A549 (cell line): ENCODE measurements at regions not wholly inside any gene's neighbourhood (a gene's known extent, or its start where the extent isn't known, plus 50 kb on each side); places are given as distances from the start of the nearest gene placed in this dataset.

ENCODE experiments used
- ATAC-seq, 2 experiments: fragments of 200-7000 bp in 1 of 2; fragments of >200 bp in 1 of 2; cut with Nextera tagmentation in 1 of 2; cut with Tn5 transposase in 1 of 2; 3 replicates each; pipeline versions ENCODE4 v1.8.0 to v1.9.1; 2018 to 2020; ENCODE audit warnings: mild to moderate bottlenecking in 1 of 2, moderate library complexity in 1 of 2
- CTCF ChIA-PET: fragments of 300-600 bp; sonication (Branson Sonifier 250); formaldehyde crosslinking; extraction: SDS; loops from one replicate; lab custom pipeline; 2021; ENCODE audit warnings: antibody characterized with exemption, inconsistent platforms; lab: Yijun Ruan, JAX
- POLR2A ChIA-PET: fragments of 350-600 bp; formaldehyde crosslinking; extraction: SDS; loops from one replicate; lab custom pipeline; 2021; ENCODE audit warnings: antibody characterized with exemption, inconsistent platforms; lab: Yijun Ruan, JAX
- DNase-seq, 2 experiments: peaks; one replicate each; pipeline versions ENCODE4 v3.0.0 to v3.0.0-alpha.2; 2011 to 2016; ENCODE audit warnings: low read depth in 1 of 2, low spot score in 1 of 2
- FAIRE-seq: peaks from 2 replicates; lab custom pipeline; 2011; peaks lifted over from hg19 to GRCh38; lab: Jason Lieb, UNC
- H3K27ac ChIP-seq, 2 experiments: fragments of >200 bp; sonication (Bioruptor Twin); formaldehyde crosslinking; 3 replicates each; pipeline ENCODE4 v1.5.1; 2016 to 2017
- H3K4me1 ChIP-seq: fragments of >200 bp; sonication (Bioruptor Twin); formaldehyde crosslinking; 3 replicates; pipeline ENCODE4 v1.6.1; 2016
- H3K4me2 ChIP-seq: fragments of >200 bp; sonication (Bioruptor Twin); formaldehyde crosslinking; 3 replicates; pipeline ENCODE4 v1.6.1; 2016
- H3K4me3 ChIP-seq: fragments of >200 bp; sonication (Bioruptor Twin); formaldehyde crosslinking; 3 replicates; pipeline ENCODE4 v1.5.1; 2016
- H3K9me3 ChIP-seq: fragments of >200 bp; sonication (Bioruptor Twin); formaldehyde crosslinking; 3 replicates; pipeline ENCODE4 v1.6.1; 2016
- BHLHE40 ChIP-seq: IDR thresholded peaks from 2 replicates; pipeline ENCODE4 v1.6.1; 2012; ENCODE audit warnings: low read depth, low read length, inconsistent platforms
- CBX2 ChIP-seq: fragments of 200-600 bp; sonication (generic); IDR thresholded peaks from 2 replicates; pipeline ENCODE4 v1.6.1; 2016; ENCODE audit warnings: low read depth, mild to moderate bottlenecking, borderline replicate concordance
- CEBPB ChIP-seq, 2 experiments: fragments of >200 bp in 1 of 2; sonication (Bioruptor Twin) in 1 of 2; formaldehyde crosslinking in 1 of 2; IDR thresholded peaks; 2 replicates each; pipeline ENCODE4 v1.6.1; 2012 to 2016
- CHD4 ChIP-seq: fragments of 200-600 bp; sonication (generic); IDR thresholded peaks from 2 replicates; pipeline ENCODE4 v1.6.1; 2016; ENCODE audit warnings: antibody characterized with exemption, mild to moderate bottlenecking, borderline replicate concordance
- EHF ChIP-seq: fragments of 250-450 bp; sonication (Bioruptor Pico); IDR thresholded peaks from 2 replicates; pipeline ENCODE4 v1.5.0; 2020; ENCODE audit warnings: mild to moderate bottlenecking
- FOSB ChIP-seq: fragments of 250-450 bp; sonication (Bioruptor Pico); IDR thresholded peaks from 2 replicates; pipeline ENCODE4 v1.5.0; 2020; ENCODE audit warnings: mild to moderate bottlenecking, moderate library complexity
- FOSL2 ChIP-seq, 2 experiments: fragments of 450-650 bp in 1 of 2; fragments of >200 bp in 1 of 2; sonication (Bioruptor Twin) in 1 of 2; formaldehyde crosslinking; IDR thresholded peaks; 2 replicates each; pipeline versions ENCODE4 v1.5.0 to v1.6.1; 2016 to 2020; ENCODE audit warnings: mild to moderate bottlenecking in 1 of 2, moderate library complexity in 1 of 2
- FOXS1 ChIP-seq: fragments of 250-450 bp; sonication (Bioruptor Pico); IDR thresholded peaks from 2 replicates; pipeline ENCODE4 v1.5.0; 2020; ENCODE audit warnings: mild to moderate bottlenecking, moderate library complexity
- HEYL ChIP-seq: fragments of 250-450 bp; sonication (Bioruptor Pico); IDR thresholded peaks from 2 replicates; pipeline ENCODE4 v1.8.0; 2021; ENCODE audit warnings: mild to moderate bottlenecking, moderate library complexity
- HOXA7 ChIP-seq: fragments of 250-450 bp; sonication (Bioruptor Pico); IDR thresholded peaks from 2 replicates; pipeline ENCODE4 v1.5.0; 2020; ENCODE audit warnings: mild to moderate bottlenecking, moderate library complexity
- HOXB5 ChIP-seq: fragments of 250-450 bp; sonication (Bioruptor Pico); IDR thresholded peaks from 2 replicates; pipeline ENCODE4 v1.5.0; 2020; ENCODE audit warnings: mild to moderate bottlenecking, moderate library complexity
- JUN ChIP-seq, 2 experiments: fragments of >200 bp; sonication (Bioruptor Twin); formaldehyde crosslinking; IDR thresholded peaks; 2 replicates in 1 of 2; 3 replicates in 1 of 2; pipeline ENCODE4 v1.6.1; 2016 to 2017
- JUNB ChIP-seq: fragments of >200 bp; sonication (Bioruptor Twin); formaldehyde crosslinking; IDR thresholded peaks from 2 replicates; pipeline ENCODE4 v1.6.1; 2016
- KDM1A ChIP-seq: fragments of 200-600 bp; sonication (generic); IDR thresholded peaks from 2 replicates; pipeline ENCODE4 v1.6.1; 2016; ENCODE audit warnings: low read depth, mild to moderate bottlenecking
- KDM5A ChIP-seq: fragments of 200-600 bp; sonication (generic); IDR thresholded peaks from 2 replicates; pipeline ENCODE4 v1.6.1; 2016; ENCODE audit warnings: antibody characterized with exemption, mild to moderate bottlenecking
- MAFK ChIP-seq: fragments of 450-650 bp; IDR thresholded peaks from 2 replicates; pipeline ENCODE4 v1.6.1; 2014; ENCODE audit not compliant: partially characterized antibody
- MAZ ChIP-seq: fragments of 150-350 bp; IDR thresholded peaks from 2 replicates; pipeline ENCODE4 v1.6.1; 2014; ENCODE audit warnings: antibody characterized with exemption, low read depth, low read length, borderline replicate concordance
- NFE2L2 ChIP-seq: fragments of 150-350 bp; conservative IDR thresholded peaks from 2 replicates; pipeline ENCODE4 v1.6.1; 2014; ENCODE audit warnings: low read length
- NPAS2 ChIP-seq: fragments of 250-450 bp; sonication (Bioruptor Pico); IDR thresholded peaks from 2 replicates; pipeline ENCODE4 v1.8.0; 2022; ENCODE audit warnings: mild to moderate bottlenecking, moderate library complexity, borderline replicate concordance
- POLR2AphosphoS2 ChIP-seq: conservative IDR thresholded peaks from 2 replicates; pipeline ENCODE4 v1.6.1; 2012; ENCODE audit warnings: low read length, improper control_type of control experiment, inconsistent platforms
- RAD21 ChIP-seq, 2 experiments: fragments of >200 bp in 1 of 2; sonication (Bioruptor Twin) in 1 of 2; formaldehyde crosslinking in 1 of 2; IDR thresholded peaks in 1 of 2; conservative IDR thresholded peaks in 1 of 2; 2 replicates in 1 of 2; 3 replicates in 1 of 2; pipeline ENCODE4 v1.6.1; 2012 to 2018; ENCODE audit warnings: inconsistent platforms in 1 of 2
- RFX5 ChIP-seq: fragments of 450-650 bp; IDR thresholded peaks from 2 replicates; pipeline ENCODE4 v1.7.1; 2014; ENCODE audit warnings: antibody characterized with exemption, mild to moderate bottlenecking, moderate library complexity
- TFCP2L1 ChIP-seq: fragments of 250-450 bp; sonication (Bioruptor Pico); IDR thresholded peaks from 2 replicates; pipeline ENCODE4 v1.5.0; 2021; ENCODE audit warnings: mild to moderate bottlenecking
- TP53 ChIP-seq: fragments of 250-450 bp; sonication (Bioruptor Pico); IDR thresholded peaks from 2 replicates; pipeline ENCODE4 v1.5.0; 2021; ENCODE audit warnings: mild to moderate bottlenecking, moderate library complexity
- ZFP36 ChIP-seq: fragments of 450-650 bp; IDR thresholded peaks from 2 replicates; pipeline ENCODE4 v1.6.1; 2014; ENCODE audit warnings: borderline replicate concordance; ENCODE audit not compliant: partially characterized antibody
- ZSCAN20 ChIP-seq: fragments of 250-450 bp; sonication (Bioruptor Pico); IDR thresholded peaks from 2 replicates; pipeline ENCODE4 v1.8.0; 2022; ENCODE audit warnings: mild to moderate bottlenecking, moderate library complexity
- WGBS: methylation state at CpG from one replicate; pipeline ENCODE4 v1.1.6; 2017; ENCODE audit errors: missing lambda C conversion rate; 5-methylcytosine and 5-hydroxymethylcytosine counted together
- TF ChIP-seq, protein P1 (sequence below): IDR thresholded peaks from 2 replicates; pipeline ENCODE4 v1.6.1; 2012; ENCODE audit warnings: low read depth, borderline replicate concordance
- TF ChIP-seq, protein P2 (sequence below): fragments of >200 bp; sonication (Bioruptor Twin); formaldehyde crosslinking; IDR thresholded peaks from 2 replicates; pipeline ENCODE4 v1.6.1; 2016

DNA sequence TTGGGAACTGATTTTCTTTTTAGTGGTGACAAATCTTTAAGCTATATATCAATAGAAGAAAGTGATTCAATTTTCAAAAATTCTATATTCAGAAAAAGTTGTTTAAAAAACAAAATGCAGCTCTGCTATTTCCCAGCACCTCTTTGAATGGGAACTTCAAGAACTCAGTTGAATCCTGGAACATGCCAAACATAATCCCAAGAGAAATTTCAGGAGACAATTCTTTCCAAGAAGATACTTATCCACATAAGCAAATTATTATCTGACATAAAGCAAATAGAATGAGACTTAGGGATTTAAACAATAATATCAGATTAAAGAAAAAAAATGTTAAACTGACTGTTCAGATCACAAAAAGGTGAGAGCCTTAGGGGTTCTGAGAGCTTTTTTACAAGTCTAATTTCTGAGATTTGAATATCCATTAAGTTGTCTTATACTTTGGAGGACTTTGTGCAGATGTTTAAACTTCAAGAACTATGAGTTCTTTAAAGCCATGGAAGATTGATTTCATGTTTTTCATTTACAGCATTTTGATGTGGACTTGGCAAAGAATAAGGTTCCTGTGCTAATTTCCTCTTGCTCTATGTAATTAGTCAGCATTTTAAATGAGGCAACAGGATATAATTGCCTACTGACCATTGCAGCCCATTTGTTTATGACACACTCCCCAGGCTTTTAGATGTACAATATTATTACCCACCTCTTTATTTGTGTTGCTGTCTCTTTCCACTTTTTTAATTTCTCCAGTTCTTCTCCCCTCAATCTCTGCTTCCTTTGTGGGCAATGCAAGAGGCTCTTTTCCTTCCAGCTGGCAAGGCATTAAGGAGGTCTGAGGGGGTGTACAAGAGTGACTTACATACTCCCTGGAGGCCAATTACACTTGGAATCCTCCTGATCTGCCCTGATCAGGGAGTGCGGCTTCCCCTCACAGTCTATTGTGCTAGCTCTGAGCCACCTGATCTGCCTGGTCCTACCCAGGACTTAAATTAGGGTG, 419.1 kb downstream of the NR2F1-AS1 start:
- peak; percentile 51 for FAIRE-seq
- ChIA-PET POLR2A (no interaction called here), CTCF (no interaction called here)
- TF ChIP-seq NFE2L2 (no peak), FOXS1 (CRISPR knock-in tag) (no peak), TP53 (CRISPR knock-in tag) (no peak), FOSL2 (IDR thresholded peaks at IDR 0.05) (no peak), FOSL2 (CRISPR knock-in tag; IDR thresholded peaks at IDR 0.05) (no peak), RAD21 (conservative IDR thresholded peaks at IDR 0.05 in 1 of 2, IDR thresholded peaks at IDR 0.05 in 1 of 2) (no peak), BHLHE40 (no peak), POLR2AphosphoS2 (no peak)
- TF ChIP-seq, protein P1, sequence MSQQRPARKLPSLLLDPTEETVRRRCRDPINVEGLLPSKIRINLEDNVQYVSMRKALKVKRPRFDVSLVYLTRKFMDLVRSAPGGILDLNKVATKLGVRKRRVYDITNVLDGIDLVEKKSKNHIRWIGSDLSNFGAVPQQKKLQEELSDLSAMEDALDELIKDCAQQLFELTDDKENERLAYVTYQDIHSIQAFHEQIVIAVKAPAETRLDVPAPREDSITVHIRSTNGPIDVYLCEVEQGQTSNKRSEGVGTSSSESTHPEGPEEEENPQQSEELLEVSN: no peak
- TF ChIP-seq, protein P2, sequence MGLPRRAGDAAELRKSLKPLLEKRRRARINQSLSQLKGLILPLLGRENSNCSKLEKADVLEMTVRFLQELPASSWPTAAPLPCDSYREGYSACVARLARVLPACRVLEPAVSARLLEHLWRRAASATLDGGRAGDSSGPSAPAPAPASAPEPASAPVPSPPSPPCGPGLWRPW: no peak
- Histone ChIP-seq H3K27ac (peak overlapping the region; percentile 60 to 83), H3K4me3 (no peak overlapping the region), H3K9me3 (no peaks in the 10 kb centered on the region), H3K4me1 (peaks cover 39% of the 10 kb centered on the region), H3K4me2 (peak overlapping the region; percentile 56)
- ATAC-seq: peak; percentile 54 to 71; a peak in 4 of 6 replicates
- no peak for DNase-seq
- 60% methylated on average over 1 of the region's 1 CpG for WGBS

DNA sequence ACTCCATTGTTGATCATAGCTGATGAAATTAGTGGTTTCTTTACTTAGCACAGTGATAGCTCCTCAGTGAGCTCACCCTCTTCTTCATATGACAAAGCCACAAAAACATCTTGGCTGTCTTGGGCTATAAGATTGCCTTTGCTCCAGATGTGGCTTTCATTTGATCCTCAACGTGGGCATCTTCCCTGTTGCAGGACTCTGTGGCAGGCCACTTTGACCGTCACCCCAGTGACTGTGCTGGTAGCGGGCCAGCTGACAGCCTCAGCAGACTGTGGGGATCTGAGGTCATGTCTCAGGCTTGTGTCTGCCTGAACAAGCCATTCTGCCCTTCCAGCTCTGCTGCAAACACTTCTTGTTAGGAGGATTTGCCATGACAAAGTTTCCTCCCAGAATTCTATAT, 422.2 kb downstream of the NR2F1-AS1 start:
- DNase-seq (no peak), FAIRE-seq (no peak), ATAC-seq (no peak)
- H3K4me1 ChIP-seq: peaks cover 27% of the 10 kb centered on the region
- H3K4me2 ChIP-seq: no peak overlapping the region
- no peaks in the 10 kb centered on the region for H3K9me3 ChIP-seq
- POLR2A ChIA-PET: no interaction called here
- H3K4me3 ChIP-seq: no peak overlapping the region
- TF ChIP-seq JUN (IDR thresholded peaks at IDR 0.05): no peak
- no peak for TF ChIP-seq HOXA7 (CRISPR knock-in tag)
- TF ChIP-seq FOSB: no peak
- TF ChIP-seq ZFP36: no peak
- TF ChIP-seq MAFK: no peak
- no peak for TF ChIP-seq EHF (CRISPR knock-in tag)
- TF ChIP-seq CEBPB (IDR thresholded peaks at IDR 0.05): no peak
- TF ChIP-seq KDM1A: no peak
- no peak for TF ChIP-seq ZSCAN20 (CRISPR knock-in tag)
- no peak for TF ChIP-seq MAZ
- TF ChIP-seq FOSL2 (IDR thresholded peaks at IDR 0.05): no peak
- no peak for TF ChIP-seq FOSL2 (CRISPR knock-in tag; IDR thresholded peaks at IDR 0.05)
- WGBS: 80% methylated on average over 3 of the region's 3 CpGs
- H3K27ac ChIP-seq: no peak overlapping the region
- CTCF ChIA-PET: interaction anchor here (0.9 kb wide), 1 partner anchor 270 kb away, joined by 3 read pairs; no protein-coding TSS in a partner anchor

DNA sequence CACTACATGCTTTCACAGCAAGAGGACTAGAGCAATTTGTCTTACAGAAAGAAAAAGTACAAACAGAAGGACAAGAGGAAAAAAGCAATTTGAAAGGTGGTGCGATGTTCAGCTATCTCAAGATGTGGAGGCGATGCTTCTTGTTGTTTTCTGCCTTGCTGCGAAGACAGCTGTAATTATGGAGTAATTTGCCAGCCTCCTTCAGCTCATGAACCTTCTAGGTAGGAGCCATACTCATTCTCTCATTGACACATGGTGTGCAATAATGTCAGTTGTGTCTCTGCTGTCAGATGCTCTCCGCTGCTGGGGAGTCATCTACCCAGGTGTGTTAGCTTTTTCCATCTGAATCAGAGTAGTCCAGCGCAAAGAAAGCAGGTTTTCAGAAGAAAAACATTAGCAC, 424.5 kb downstream of the NR2F1-AS1 start:
- ChIA-PET CTCF (no interaction called here), POLR2A (no interaction called here)
- Histone ChIP-seq H3K4me1 (peaks cover 8% of the 10 kb centered on the region), H3K4me2 (no peak overlapping the region), H3K27ac (no peak overlapping the region), H3K4me3 (no peak overlapping the region), H3K9me3 (no peaks in the 10 kb centered on the region)
- TF ChIP-seq HEYL (CRISPR knock-in tag) (no peak), NPAS2 (CRISPR knock-in tag) (no peak), KDM5A (no peak), RFX5 (no peak), ZSCAN20 (CRISPR knock-in tag) (no peak), TFCP2L1 (no peak), JUNB (no peak), CHD4 (no peak), HOXB5 (CRISPR knock-in tag) (no peak), CBX2 (no peak)
- TF ChIP-seq, protein P2: no peak
- TF ChIP-seq, protein P1: no peak
- WGBS: 89% methylated on average over 5 of the region's 5 CpGs
- DNase-seq: no peak
- ATAC-seq: no peak
- no peak for FAIRE-seq
